Right kidney (tissue), 1 donor: ENCODE measurements at regions not wholly inside any gene's neighbourhood (a gene's known extent, or its start where the extent isn't known, plus 50 kb on each side); places are given as distances from the start of the nearest gene placed in this dataset.

Experiments used
- DNase-seq: peaks from one replicate; pipeline ENCODE4 v3.0.0-alpha.2; 2016

- DNase-seq = no peak
Observed at GRCh38 chr19:30780032-30780431, 407.8 kb downstream of the ZNF536 start.

DNA sequence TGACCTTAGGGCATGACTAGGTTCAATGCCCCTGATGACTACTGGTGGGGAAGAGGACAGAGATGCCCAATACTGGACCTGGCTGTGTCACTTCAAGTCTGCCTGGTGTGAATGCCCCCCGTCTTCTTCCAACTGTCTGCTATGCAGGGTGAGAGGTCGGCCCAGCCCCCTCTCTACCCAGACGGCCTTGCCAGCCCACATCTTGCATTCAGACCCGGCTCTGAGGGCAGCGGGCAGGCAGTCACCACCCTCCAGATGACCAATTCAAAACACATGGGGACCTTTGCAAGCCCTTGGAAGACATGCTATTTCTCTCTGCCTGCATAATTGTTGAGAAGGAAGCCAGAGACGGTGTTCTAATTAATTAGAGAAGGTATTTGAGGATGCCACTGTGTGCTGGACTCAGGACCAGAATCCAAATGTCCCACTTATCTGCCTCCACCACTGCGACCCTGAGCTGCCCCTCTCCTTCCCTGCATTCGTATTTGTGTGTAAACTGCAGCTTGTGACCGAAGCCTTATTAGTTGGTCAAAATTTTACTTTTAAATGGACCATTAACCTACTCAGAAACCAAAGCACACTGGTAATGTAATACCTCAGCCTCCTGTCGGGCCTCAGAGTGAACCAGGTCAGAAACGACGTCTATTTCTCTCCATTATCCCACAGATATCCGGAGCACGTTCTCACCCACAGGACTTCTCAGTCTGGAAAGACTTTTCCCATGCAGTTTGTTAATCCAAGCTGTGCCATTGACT is 407.0 kb downstream of the ZNF536 start:
- no peak for DNase-seq

- no peak for DNase-seq
Observed at GRCh38 chr19:30778061-30778460, 405.9 kb downstream of the ZNF536 start.

GRCh38 chr19:30775956-30776355 is 403.8 kb downstream of the ZNF536 start:
- DNase-seq = no peak

- no peak for DNase-seq
Observed at GRCh38 chr19:30774252-30774766, 402.1 kb downstream of the ZNF536 start.

- no peak for DNase-seq
Observed at GRCh38 chr19:30762651-30763050, 390.5 kb downstream of the ZNF536 start.

DNA sequence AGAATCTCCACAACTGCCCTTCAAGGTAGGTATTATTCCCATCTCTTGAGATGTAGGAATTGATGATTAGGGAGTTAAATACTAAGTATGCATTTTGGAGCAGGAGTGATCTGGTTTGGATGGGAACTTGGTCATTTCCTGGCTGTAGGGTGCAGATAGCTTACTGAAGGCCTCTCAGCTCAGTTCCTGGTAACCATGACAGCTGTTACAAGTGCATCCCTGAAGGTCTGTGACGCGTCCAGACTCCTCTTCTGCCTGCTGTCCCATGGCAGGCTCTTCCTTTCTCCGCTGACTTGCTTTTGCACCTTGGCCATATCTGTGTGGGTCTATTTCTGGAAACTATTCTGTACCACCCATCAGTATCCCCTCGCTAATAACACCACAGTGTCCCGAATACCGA is 387.8 kb downstream of the ZNF536 start:
- no peak for DNase-seq

DNA sequence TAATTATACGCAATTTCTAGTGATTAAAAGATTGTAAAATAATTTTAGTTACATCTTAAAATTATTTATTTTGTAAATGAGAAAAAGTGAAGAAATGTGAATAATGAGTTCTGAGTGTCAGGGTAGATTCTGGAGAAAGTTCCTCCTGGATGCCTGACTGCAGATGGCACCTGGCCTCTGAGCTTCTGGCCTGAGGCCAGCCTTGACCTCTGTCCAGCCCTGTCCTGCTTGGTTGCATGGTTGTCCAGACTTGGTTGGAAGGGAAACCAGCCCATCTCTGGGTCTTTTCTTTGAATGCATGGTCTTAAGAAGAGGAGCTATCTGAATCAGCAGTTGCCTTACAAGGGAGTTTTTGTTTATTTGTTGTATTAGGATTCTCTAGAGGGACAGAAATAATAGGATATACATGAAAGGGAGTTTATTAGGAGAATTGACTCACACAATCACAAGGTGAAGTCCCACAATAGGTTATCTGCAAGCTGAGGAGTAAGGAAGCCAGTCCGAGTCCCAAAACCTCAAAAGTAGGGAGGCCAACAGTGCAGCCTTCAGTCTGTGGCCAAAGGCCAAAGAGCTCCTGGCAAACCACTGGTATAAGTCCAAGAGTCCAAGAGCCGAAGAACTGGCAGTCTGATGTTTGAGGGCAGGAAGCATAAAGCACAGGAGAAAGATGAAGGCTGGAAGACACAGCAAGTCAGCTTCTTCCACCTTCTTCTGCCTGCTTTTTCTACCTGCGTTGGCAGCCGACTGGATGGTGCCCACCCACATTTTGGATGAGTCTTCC is 385.8 kb downstream of the ZNF536 start:
- DNase-seq = no peak

DNA sequence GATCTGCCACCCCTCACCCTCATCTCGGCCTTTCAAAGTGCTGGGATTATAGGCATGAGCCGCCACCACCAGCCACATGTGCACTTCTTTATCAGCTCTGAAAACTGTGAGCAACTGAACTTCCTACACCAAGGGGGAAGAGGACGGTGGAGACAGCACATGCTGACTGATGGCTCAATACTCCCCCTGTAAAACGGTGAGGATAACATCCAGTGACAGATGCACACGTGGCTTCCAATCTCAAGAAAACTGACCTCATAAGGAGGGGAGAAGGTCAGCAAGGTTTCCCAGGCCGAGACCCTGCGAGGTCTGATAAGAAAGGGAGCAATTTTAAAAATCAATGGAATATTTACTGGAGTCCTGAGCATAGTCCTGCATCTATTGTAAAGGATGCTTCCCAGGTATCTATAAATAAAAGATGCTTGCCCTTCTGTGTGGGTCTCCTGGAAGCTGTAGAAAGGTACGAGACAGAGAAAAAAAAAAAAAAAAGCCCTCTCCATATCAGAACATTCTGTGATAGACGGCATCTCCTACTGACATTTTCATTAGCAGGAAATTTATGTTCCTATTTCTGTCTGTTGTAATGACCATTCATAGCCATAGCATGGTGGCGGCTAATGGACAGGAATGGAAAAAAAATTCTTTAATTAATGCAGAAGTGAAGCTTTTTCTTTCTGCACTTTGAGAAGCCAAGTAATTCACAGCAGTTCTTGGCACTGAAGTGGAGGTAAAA is 385.1 kb downstream of the ZNF536 start:
- DNase-seq = no peak

- DNase-seq = no peak
Observed at GRCh38 chr19:30755581-30755980, 383.4 kb downstream of the ZNF536 start.

- DNase-seq = no peak
Observed at GRCh38 chr19:30754162-30754561, 382.0 kb downstream of the ZNF536 start.

DNA sequence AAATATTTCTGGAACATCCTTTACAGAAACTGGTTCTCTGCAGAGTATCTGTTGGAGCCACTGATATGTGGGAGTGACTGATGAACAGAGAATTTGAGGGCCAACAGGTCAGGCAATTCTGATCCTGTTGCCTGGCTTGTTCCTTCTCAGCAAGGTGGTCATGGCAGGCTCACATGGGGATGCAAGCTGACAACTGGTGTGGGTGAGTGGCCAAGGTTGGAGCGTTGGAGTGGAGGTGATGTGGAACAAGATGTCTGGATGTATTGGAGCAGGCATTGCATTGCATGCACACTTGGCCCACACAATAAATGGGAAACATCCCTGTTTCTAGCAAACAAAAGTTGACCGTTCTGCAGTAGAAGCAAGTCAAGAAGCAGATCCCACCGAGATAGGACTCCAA is 380.7 kb downstream of the ZNF536 start:
- no peak for DNase-seq

DNA sequence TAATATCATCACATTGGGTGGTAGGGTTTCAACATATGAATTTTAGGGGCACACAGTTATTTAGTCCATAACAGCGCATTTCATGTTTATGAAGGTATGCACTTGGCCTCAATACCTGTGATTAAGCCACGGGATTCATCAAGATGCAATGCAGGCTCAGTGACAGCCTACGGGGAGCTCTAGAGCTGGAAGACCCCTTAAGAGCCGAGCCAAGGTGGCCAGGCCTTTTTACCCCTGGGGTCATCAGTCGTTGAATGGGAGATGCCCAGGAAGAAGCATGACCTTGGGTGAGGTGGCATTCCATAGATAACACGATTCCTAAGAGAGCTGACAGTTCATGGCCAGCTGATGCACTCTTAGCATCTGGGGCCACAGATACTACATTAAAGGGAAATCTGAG is 380.0 kb downstream of the ZNF536 start:
- no peak for DNase-seq

GRCh38 chr19:30745476-30745985 is 373.3 kb downstream of the ZNF536 start:
- DNase-seq = no peak

GRCh38 chr19:30744741-30745475 is 372.7 kb downstream of the ZNF536 start:
- no peak for DNase-seq

DNA sequence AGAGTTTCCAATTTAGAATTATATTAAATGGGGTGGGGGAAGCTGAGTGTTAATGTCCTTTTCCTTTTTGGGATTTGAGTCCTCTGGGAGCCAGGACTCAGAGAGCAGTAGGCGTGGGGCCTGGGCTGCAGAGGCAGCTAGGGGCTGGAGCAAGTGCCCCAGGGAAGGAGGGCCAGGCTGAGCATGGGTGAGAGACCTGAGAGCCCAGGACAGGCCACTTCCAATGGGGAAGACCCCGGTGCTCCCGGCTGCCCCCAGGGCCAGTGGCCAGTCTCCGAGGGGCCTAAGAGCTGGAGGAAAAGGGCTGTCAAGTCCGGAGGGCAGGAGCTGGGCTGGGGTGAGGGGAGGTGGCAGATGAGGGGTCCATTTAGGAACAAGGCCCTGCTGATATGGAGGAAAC is 371.5 kb downstream of the ZNF536 start:
- no peak for DNase-seq

DNA sequence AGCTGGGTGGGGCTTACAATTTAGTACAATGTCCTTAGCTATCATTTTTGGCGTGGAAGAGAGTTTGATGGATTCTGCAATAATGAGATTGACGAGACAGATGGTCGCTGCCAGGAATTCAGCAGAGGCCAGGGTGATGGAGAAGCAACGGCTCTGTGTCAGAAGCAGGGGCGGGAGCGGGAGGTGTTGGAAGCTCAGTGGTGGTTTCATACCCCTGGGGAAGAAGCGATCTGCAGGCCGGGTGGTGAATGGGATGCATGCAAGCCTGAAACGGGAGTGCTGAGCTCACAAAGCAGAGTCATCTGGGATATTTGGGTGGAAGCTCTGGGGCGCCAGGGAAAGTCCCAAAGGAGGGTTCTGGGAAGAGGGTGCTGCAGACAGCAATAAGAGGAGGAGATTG is 370.8 kb downstream of the ZNF536 start:
- DNase-seq = no peak

- DNase-seq = no peak
Observed at GRCh38 chr19:30742406-30742938, 370.3 kb downstream of the ZNF536 start.

- no peak for DNase-seq
Observed at GRCh38 chr19:30741566-30741965, 369.4 kb downstream of the ZNF536 start.

- no peak for DNase-seq
Observed at GRCh38 chr19:30739394-30739793, 367.2 kb downstream of the ZNF536 start.

DNA sequence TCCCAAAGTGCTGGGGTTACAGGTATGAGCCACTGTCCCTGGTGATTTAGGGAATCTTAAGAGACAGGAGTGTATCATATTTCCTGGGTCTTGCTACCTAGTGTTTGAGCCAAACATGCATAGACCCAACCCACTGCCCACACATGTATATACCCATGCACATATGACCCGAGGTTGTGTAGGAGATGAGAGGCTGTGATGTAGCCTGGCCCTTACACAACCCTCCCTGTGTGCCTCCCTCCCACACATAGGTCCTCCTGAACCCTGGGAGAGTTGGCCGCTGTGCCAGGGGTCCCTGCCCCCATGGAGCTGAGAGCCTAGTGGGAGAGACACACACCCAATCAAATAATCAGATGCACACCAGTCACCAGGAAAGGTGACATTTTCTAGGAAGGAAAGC is 365.9 kb downstream of the ZNF536 start:
- DNase-seq = no peak

- DNase-seq = no peak
Observed at GRCh38 chr19:30734669-30735068, 362.5 kb downstream of the ZNF536 start.
